ENCODE measurements at regions not wholly inside any gene's neighbourhood (a gene's known extent, or its start where the extent isn't known, plus 50 kb on each side); places are given as distances from the start of the nearest gene placed in this dataset.

- TF ChIP-seq, protein P1, sequence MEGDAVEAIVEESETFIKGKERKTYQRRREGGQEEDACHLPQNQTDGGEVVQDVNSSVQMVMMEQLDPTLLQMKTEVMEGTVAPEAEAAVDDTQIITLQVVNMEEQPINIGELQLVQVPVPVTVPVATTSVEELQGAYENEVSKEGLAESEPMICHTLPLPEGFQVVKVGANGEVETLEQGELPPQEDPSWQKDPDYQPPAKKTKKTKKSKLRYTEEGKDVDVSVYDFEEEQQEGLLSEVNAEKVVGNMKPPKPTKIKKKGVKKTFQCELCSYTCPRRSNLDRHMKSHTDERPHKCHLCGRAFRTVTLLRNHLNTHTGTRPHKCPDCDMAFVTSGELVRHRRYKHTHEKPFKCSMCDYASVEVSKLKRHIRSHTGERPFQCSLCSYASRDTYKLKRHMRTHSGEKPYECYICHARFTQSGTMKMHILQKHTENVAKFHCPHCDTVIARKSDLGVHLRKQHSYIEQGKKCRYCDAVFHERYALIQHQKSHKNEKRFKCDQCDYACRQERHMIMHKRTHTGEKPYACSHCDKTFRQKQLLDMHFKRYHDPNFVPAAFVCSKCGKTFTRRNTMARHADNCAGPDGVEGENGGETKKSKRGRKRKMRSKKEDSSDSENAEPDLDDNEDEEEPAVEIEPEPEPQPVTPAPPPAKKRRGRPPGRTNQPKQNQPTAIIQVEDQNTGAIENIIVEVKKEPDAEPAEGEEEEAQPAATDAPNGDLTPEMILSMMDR (IDR thresholded peaks at IDR 0.05) = no peak
- TF ChIP-seq ZFX (IDR thresholded peaks at IDR 0.05; ENCODE audit: borderline replicate concordance) = no peak
Observed at GRCh38 chr18:66966171-66966570, 362.3 kb upstream of the CDH19 start.

All from 22Rv1 (cell line).